ENCODE measurements at regions not wholly inside any gene's neighbourhood (a gene's known extent, or its start where the extent isn't known, plus 50 kb on each side); places are given as distances from the start of the nearest gene placed in this dataset.
"Not testable (repeated sequence)": the region's sequence is repeated elsewhere in the genome, so short reads cannot be mapped to it uniquely, and the experiment has no call there.

DNA sequence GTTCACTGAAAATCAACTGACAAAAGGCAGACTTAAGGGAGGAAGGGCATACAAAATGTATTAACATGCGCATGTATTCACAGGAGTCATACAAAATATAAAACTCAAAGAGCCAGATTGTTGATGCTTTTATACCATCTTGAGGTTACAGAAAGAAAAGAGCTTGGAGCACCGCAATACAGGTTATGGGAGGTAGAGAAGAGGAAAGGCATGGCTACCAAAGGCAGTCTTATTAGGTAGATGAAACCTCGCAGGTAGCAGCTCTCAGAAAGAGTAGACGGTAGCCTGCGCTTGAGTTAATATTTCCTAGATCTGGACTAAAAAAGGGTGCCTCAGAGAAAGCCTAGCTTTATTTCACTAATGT lies 69.0 kb upstream of the DHRS4 start:
- H3K36me3 ChIP-seq (ENCODE audit: insufficient read depth, low read length) = no peaks in the 10 kb centered on the region
- no peaks in the 10 kb centered on the region for H3K4me1 ChIP-seq (ENCODE audit: control insufficient read depth, insufficient read depth, low read length)
- H3K9me3 ChIP-seq (replicated peaks; ENCODE audit: low read length) = no peaks in the 10 kb centered on the region
- no peak overlapping the region for H3K4me2 ChIP-seq (ENCODE audit: low read length)
- no peak overlapping the region for H3K9ac ChIP-seq (ENCODE audit: low read depth, low read length)
- no peak overlapping the region for H3K4me3 ChIP-seq (ENCODE audit: low read length)
- H3K27me3 ChIP-seq (ENCODE audit: control insufficient read depth, insufficient read depth, low read length) = no peaks in the 10 kb centered on the region

DNA sequence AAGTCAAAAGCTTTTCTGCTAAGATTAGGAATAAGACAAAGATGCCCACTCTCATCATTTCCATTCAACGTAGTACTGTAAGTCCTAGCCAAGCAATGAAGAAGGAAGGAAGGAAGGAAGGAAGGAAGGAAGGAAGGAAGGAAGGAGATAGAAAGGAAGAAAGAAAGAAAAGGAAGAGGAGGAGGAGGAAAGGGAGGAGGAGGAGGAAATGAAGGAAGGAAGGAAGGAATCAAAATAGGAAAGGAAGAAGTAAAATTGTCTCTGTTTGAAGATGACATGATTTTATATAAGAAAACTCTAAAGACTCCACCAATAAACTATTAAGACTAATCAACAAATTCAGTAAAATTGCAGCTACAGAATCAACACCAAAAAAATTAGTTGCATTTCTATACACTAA lies 66.0 kb upstream of the DHRS4 start:
- Histone ChIP-seq H3K9ac (ENCODE audit: low read depth, low read length) (no peak overlapping the region), H3K36me3 (ENCODE audit: insufficient read depth, low read length) (no peaks in the 10 kb centered on the region), H3K4me3 (ENCODE audit: low read length) (no peak overlapping the region), H3K4me1 (ENCODE audit: control insufficient read depth, insufficient read depth, low read length) (no peaks in the 10 kb centered on the region), H3K4me2 (ENCODE audit: low read length) (no peak overlapping the region), H3K27me3 (ENCODE audit: control insufficient read depth, insufficient read depth, low read length) (no peaks in the 10 kb centered on the region), H3K9me3 (replicated peaks; ENCODE audit: low read length) (no peaks in the 10 kb centered on the region)

DNA sequence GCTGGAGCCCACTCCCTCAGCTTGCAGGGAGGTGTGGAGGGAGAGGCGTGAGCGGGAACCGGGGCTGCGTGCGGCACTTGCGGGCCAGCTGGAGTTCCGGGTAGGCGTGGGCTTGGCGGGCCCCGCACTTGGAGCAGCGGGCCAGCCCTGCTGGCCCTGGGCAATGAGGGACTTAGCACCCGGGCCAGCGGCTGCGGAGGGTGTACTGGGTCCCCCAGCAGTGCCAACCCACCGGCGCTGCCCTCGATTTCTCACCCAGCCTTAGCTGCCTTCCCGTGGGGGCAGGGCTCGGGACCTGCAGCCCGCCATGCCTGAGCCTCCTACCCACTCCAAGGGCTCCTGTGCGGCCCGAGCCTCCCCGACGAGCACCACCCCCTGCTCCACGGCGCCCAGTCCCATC lies 61.9 kb upstream of the DHRS4 start:
- not testable (repeated sequence) for H3K36me3 ChIP-seq (ENCODE audit: insufficient read depth, low read length); H3K9me3 ChIP-seq (replicated peaks; ENCODE audit: low read length); H3K9ac ChIP-seq (ENCODE audit: low read depth, low read length); H3K4me3 ChIP-seq (ENCODE audit: low read length); H3K4me1 ChIP-seq (ENCODE audit: control insufficient read depth, insufficient read depth, low read length); H3K4me2 ChIP-seq (ENCODE audit: low read length)
- peaks cover 24% of the 10 kb centered on the region for H3K27me3 ChIP-seq (ENCODE audit: control insufficient read depth, insufficient read depth, low read length)

DNA sequence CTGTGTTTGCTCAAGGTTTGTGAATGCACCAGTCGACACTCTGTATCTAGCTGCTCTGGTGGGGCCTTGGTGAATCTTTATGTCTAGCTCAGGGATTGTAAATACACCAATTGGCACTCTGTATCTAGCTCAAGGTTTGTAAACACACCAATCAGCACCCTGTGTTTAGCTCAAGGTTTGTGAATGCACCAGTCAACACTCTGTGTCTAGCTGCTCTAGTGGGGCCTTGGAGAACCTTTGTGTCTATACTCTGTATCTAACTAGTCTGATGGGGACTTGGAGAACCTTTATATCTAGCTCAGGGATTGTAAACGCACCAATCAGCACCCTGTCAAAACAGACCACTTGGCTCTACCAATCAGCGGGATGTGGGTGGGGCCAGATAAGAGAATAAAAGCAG lies 61.3 kb upstream of the DHRS4 start:
- not testable (repeated sequence) for H3K4me1 ChIP-seq (ENCODE audit: control insufficient read depth, insufficient read depth, low read length); H3K36me3 ChIP-seq (ENCODE audit: insufficient read depth, low read length); H3K9me3 ChIP-seq (replicated peaks; ENCODE audit: low read length); H3K4me3 ChIP-seq (ENCODE audit: low read length); H3K4me2 ChIP-seq (ENCODE audit: low read length); H3K9ac ChIP-seq (ENCODE audit: low read depth, low read length)
- H3K27me3 ChIP-seq (ENCODE audit: control insufficient read depth, insufficient read depth, low read length) = peaks cover 24% of the 10 kb centered on the region

DNA sequence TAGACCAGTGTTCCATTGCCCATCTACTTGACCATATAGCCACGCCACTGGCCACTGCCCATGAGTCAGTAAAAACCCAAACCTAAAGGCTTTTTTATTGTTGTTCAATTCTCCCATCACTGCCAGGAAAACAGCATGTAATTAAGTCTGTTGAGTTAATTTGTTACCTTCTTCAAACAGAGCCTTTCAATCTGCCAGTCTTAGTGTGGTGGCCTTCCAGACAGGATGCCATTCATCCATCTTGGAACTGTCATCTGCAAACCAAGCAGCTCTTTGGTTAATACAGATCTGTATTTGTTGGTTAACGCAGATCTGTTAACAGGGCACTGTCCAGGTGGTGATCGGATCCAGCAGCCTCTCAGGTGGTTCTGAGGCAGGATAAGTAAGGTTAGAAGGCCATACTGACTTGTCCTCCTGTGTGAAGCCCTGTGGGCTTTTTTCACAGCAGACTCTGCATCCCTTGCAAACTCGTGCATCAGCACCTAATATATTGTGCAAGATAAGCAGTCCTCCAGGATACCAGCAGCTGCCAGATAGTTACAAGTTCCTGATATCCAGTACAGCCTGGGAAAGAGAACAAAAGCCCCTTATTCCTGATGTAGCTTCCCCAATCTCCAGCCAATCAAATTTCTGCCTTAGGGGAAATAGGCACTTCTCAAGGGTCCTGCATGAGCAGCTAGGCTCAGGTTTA lies 59.1 kb upstream of the DHRS4 start:
- H3K9ac ChIP-seq (ENCODE audit: low read depth, low read length) = no peak overlapping the region
- H3K4me1 ChIP-seq (ENCODE audit: control insufficient read depth, insufficient read depth, low read length) = no peaks in the 10 kb centered on the region
- H3K4me2 ChIP-seq (ENCODE audit: low read length) = no peak overlapping the region
- H3K4me3 ChIP-seq (ENCODE audit: low read length) = no peak overlapping the region
- H3K27me3 ChIP-seq (ENCODE audit: control insufficient read depth, insufficient read depth, low read length) = peaks cover 24% of the 10 kb centered on the region
- H3K36me3 ChIP-seq (ENCODE audit: insufficient read depth, low read length) = no peaks in the 10 kb centered on the region
- H3K9me3 ChIP-seq (replicated peaks; ENCODE audit: low read length) = no peaks in the 10 kb centered on the region

DNA sequence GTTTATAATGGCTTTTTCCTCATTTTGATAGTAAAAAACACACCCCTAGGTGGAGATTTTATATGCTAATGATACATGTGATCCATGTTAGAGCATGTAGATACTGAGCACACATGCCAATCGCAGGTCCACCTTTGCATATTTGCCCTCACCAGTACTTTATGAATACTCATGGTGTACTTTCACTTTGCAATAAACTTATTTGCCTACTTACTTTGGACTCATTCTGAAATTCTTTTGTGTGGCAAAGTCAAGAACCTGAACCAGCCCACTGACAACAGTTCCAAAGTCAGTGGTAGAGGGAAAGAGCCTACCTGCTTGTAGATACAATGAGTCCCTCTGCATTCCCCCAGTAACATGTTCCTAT lies 58.5 kb upstream of the DHRS4 start:
- Histone ChIP-seq H3K36me3 (ENCODE audit: insufficient read depth, low read length) (no peaks in the 10 kb centered on the region), H3K4me2 (ENCODE audit: low read length) (no peak overlapping the region), H3K27me3 (ENCODE audit: control insufficient read depth, insufficient read depth, low read length) (peaks cover 24% of the 10 kb centered on the region), H3K9ac (ENCODE audit: low read depth, low read length) (no peak overlapping the region), H3K4me1 (ENCODE audit: control insufficient read depth, insufficient read depth, low read length) (no peaks in the 10 kb centered on the region), H3K4me3 (ENCODE audit: low read length) (no peak overlapping the region), H3K9me3 (replicated peaks; ENCODE audit: low read length) (no peaks in the 10 kb centered on the region)

DNA sequence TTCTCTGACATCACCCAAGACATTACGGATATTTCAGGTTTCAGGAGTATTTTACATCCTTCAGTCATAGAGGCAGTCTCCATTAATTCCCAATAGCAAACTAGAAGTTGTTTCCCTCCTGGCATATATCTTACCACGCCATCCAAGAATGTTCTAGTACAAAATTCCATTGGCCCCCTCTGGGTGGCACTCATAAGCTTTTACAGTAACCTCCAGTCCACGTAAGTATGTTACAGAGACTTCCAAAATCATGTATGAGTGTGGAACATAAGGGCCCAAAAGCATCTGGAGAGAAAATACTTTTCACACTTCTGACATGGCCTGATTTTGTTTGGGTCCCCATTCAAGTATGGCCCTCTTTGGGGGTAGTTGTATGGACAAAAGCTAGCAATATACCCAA lies 58.1 kb upstream of the DHRS4 start:
- Histone ChIP-seq H3K9ac (ENCODE audit: low read depth, low read length) (no peak overlapping the region), H3K27me3 (ENCODE audit: control insufficient read depth, insufficient read depth, low read length) (peaks cover 24% of the 10 kb centered on the region), H3K36me3 (ENCODE audit: insufficient read depth, low read length) (no peaks in the 10 kb centered on the region), H3K4me1 (ENCODE audit: control insufficient read depth, insufficient read depth, low read length) (no peaks in the 10 kb centered on the region), H3K4me2 (ENCODE audit: low read length) (no peak overlapping the region), H3K4me3 (ENCODE audit: low read length) (no peak overlapping the region), H3K9me3 (replicated peaks; ENCODE audit: low read length) (no peaks in the 10 kb centered on the region)

DNA sequence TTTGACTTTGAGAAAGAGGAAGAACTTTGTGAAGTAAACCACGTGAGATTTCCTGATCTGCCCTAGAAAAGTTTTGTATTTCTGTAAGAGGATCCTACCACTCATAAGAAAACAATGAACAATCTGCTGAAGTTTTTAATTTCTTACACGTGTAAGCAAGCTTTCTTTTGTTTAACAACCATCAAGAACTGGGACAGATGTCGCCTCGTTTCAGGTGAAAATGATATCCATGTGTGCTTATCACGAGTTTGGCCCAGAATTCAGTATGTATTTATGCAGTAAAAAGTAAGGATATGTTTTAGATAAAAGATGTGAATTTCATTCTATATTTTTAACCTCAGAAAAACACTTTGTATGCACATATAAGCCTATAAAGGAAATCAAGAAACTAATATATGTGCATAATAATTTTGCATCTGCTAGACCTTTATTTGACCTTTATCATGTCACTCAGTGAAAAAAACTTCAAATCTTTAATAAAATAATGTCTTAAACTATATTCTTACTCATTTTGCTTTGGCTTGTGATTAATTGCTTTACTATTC lies 56.9 kb upstream of the DHRS4 start:
- H3K27me3 ChIP-seq (ENCODE audit: control insufficient read depth, insufficient read depth, low read length) = peaks cover 27% of the 10 kb centered on the region
- H3K4me2 ChIP-seq (ENCODE audit: low read length) = no peak overlapping the region
- H3K4me3 ChIP-seq (ENCODE audit: low read length) = no peak overlapping the region
- H3K9me3 ChIP-seq (replicated peaks; ENCODE audit: low read length) = no peaks in the 10 kb centered on the region
- no peaks in the 10 kb centered on the region for H3K4me1 ChIP-seq (ENCODE audit: control insufficient read depth, insufficient read depth, low read length)
- H3K9ac ChIP-seq (ENCODE audit: low read depth, low read length) = no peak overlapping the region
- no peaks in the 10 kb centered on the region for H3K36me3 ChIP-seq (ENCODE audit: insufficient read depth, low read length)

DNA sequence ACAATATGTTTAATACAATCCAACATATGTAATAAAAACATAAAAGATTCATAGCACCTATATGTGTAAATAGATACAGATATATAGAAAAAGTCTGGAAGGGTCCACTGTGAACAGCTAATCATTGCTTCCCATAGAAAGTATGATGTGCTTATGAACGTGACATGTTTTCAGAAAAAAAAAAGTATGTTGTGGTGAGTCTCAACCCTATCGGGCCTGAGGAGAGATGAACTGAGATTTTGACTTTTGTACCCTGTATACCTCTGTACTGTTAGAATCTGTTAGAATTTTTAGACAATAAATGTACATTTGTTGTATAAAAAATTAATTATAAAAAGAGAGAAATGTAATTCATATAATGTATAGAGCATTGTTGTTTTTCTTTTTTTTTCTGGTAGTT lies 56.3 kb upstream of the DHRS4 start:
- H3K4me2 ChIP-seq (ENCODE audit: low read length); H3K9ac ChIP-seq (ENCODE audit: low read depth, low read length); H3K36me3 ChIP-seq (ENCODE audit: insufficient read depth, low read length); H3K9me3 ChIP-seq (replicated peaks; ENCODE audit: low read length); H3K4me1 ChIP-seq (ENCODE audit: control insufficient read depth, insufficient read depth, low read length); H3K4me3 ChIP-seq (ENCODE audit: low read length): not testable (repeated sequence)
- H3K27me3 ChIP-seq (ENCODE audit: control insufficient read depth, insufficient read depth, low read length) = peaks cover 27% of the 10 kb centered on the region

DNA sequence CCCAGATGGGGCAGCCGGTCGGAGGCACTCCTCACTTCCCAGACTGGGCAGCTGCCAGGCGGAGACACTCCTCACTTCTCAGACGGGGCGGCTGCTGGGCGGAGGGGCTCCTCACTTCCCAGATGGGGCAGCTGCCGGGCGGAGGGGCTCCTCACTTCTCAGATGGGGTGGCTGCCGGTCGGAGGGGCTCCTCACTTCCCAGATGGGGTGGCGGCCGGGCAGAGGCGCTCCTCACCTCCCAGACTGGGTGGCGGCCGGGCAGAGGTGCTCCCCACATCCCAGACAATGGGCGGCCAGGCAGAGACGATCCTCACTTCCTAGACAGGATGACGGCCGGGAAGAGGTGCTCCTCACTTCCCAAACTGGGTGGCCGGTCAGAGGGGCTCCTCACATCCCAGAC lies 55.2 kb upstream of the DHRS4 start:
- not testable (repeated sequence) for H3K4me3 ChIP-seq (ENCODE audit: low read length); H3K9me3 ChIP-seq (replicated peaks; ENCODE audit: low read length); H3K36me3 ChIP-seq (ENCODE audit: insufficient read depth, low read length); H3K4me2 ChIP-seq (ENCODE audit: low read length); H3K4me1 ChIP-seq (ENCODE audit: control insufficient read depth, insufficient read depth, low read length); H3K9ac ChIP-seq (ENCODE audit: low read depth, low read length)
- peaks cover 26% of the 10 kb centered on the region for H3K27me3 ChIP-seq (ENCODE audit: control insufficient read depth, insufficient read depth, low read length)

DNA sequence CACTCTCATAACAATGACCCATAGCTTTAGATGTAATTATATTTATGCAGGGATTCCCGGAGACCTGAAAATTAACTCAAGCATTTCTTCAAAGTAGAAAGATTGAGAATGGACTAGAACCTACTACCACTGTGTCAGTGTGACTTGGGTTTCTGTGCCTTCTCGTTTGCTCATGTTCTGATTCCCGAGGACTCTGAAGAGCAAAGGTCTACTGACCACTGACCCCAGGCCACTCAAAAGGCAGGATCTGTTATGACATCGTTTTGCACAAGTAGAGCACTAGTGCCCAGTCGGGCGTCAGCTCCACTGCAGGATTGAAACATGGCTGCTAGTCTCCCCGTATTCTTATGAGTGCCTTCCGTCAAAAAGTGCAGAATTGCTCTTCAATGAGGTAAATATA lies 53.8 kb upstream of the DHRS4 start:
- H3K27me3 ChIP-seq (ENCODE audit: control insufficient read depth, insufficient read depth, low read length) = peaks cover 16% of the 10 kb centered on the region
- no peak overlapping the region for H3K4me2 ChIP-seq (ENCODE audit: low read length)
- H3K36me3 ChIP-seq (ENCODE audit: insufficient read depth, low read length) = no peaks in the 10 kb centered on the region
- no peaks in the 10 kb centered on the region for H3K9me3 ChIP-seq (replicated peaks; ENCODE audit: low read length)
- no peaks in the 10 kb centered on the region for H3K4me1 ChIP-seq (ENCODE audit: control insufficient read depth, insufficient read depth, low read length)
- H3K4me3 ChIP-seq (ENCODE audit: low read length) = no peak overlapping the region
- H3K9ac ChIP-seq (ENCODE audit: low read depth, low read length) = no peak overlapping the region

DNA sequence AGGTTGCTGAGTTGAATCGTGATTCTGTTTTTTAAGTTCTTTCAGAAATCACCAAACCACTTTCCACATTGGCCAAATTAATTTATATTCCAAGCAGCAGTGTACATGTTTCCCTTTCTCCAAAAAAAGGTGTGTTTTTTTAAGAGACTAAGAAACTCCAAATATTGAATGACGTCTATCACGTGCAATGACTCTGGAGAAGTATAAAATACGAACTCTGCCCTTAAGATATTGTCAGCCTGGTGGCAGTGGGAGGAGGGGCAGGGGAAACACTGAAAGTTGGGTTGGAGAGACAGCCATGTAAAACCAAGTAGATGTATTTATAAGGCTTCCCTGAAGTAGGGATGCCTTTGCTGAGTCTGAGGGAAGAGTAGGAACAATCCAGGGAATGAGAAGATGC lies 50.1 kb upstream of the DHRS4 start:
- H3K4me1 ChIP-seq (ENCODE audit: control insufficient read depth, insufficient read depth, low read length) = no peaks in the 10 kb centered on the region
- H3K9ac ChIP-seq (ENCODE audit: low read depth, low read length) = no peak overlapping the region
- H3K27me3 ChIP-seq (ENCODE audit: control insufficient read depth, insufficient read depth, low read length) = peaks cover 17% of the 10 kb centered on the region
- no peak overlapping the region for H3K4me2 ChIP-seq (ENCODE audit: low read length)
- H3K36me3 ChIP-seq (ENCODE audit: insufficient read depth, low read length) = no peaks in the 10 kb centered on the region
- no peaks in the 10 kb centered on the region for H3K9me3 ChIP-seq (replicated peaks; ENCODE audit: low read length)
- no peak overlapping the region for H3K4me3 ChIP-seq (ENCODE audit: low read length)

Measured in skeletal muscle satellite cell (primary cell).